HG03558 (cell line): ENCODE measurements at regions not wholly inside any gene's neighbourhood (a gene's known extent, or its start where the extent isn't known, plus 50 kb on each side); places are given as distances from the start of the nearest gene placed in this dataset.

Experiments
- ATAC-seq: cut with Tn5 transposase; IDR thresholded peaks from one replicate; pipeline ENCODE4 v1.9.1; 2021; ENCODE audit warnings: moderate number of reproducible peaks; ENCODE audit not compliant: unreplicated experiment; ENCODE audit errors: extremely low read depth

DNA sequence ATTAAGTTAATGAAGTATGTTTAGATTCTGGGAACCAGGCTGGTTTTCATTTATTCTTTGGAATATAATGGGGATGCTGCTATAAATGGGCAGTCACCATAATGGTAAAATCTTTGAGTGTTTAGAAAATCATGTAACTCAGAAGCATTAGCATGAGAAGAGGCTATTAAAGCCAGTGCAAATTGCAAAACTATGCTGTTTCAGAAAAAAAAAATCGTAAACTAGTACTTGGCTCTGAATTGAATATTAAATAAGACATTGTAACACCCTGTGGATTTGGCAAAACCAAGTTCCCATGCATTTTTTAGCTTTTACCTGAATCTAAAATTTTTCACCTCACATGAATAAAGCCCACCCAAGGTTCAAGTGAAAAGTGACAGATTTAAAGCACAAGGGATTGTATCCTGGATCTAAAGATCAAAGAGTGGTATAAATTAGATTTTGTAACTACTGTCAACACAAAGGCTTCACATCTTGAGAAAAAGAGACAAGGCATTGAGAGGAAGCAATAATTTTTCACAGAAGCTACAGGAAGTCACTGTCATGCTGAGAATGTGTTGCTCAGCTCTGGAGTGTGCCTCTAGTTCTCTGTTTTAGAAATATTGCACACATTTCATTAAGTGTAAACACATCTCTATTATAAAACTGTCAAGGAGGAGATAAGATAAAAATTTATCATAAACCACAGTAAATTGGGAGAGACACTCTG lies 142.2 kb downstream of the ABCA8 start:
- no peak for ATAC-seq

DNA sequence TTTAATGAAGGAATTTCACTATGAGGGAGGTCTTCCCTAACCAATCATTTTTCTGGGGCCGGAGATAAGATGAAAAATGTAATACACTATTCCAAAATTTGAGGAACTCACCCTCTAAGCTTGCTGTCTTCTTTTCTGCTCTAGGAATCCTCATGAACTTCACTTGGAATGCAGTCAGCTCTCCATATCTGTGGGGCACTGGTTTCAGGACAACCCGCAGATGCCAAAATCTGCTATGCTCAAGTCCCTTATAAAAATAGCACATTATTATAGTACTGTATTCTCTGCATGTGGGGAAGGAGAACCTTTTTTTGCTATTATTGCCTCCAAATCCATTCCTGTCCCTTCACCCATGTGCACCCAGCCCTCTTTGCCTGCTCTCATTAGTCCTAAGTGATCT lies 146.0 kb downstream of the ABCA8 start:
- no peak for ATAC-seq

DNA sequence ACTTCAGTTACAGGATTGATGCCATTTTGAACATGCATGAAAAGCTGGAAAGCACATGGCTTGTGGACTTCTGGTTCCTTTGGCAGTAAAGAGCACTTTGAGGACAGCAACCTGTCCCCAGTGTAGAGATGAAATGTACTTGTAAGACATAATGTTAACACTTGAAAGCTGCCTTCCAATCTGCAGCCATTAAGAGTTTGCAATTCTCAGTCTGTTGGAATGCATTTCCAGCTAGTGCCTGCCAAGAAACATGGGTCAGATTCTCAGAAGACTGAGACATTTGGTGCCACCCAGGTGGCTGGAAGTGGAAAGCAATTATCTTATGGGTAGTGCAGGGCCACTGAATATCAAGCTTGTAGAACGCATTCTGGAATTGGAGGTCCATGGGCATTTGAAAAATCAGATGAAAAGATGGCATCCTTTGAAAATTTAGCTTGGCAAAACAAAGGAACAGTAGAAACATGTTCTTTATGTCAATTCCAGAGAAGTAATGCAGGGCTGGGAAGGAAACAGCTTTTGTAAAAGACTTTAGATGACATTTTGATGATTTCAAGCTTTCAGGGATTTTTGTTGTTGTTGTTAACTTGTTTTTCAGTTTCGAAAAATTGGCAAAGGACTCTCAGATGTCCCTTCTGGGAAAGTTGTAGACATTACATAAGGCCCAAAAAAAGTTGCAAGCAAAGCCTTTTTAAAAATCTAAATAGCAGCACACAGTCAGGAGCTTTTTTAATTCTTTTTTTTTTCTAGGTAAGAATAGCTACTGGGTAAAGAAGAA lies 147.0 kb downstream of the ABCA8 start:
- ATAC-seq, result no peak

- ATAC-seq, result no peak
Measured at GRCh38 chr17:68805609-68806008, 149.6 kb downstream of the ABCA8 start.

GRCh38 chr17:68804777-68805520 lies 150.2 kb downstream of the ABCA8 start:
- no peak for ATAC-seq

GRCh38 chr17:68803164-68803929 lies 151.8 kb downstream of the ABCA8 start:
- ATAC-seq, result no peak

DNA sequence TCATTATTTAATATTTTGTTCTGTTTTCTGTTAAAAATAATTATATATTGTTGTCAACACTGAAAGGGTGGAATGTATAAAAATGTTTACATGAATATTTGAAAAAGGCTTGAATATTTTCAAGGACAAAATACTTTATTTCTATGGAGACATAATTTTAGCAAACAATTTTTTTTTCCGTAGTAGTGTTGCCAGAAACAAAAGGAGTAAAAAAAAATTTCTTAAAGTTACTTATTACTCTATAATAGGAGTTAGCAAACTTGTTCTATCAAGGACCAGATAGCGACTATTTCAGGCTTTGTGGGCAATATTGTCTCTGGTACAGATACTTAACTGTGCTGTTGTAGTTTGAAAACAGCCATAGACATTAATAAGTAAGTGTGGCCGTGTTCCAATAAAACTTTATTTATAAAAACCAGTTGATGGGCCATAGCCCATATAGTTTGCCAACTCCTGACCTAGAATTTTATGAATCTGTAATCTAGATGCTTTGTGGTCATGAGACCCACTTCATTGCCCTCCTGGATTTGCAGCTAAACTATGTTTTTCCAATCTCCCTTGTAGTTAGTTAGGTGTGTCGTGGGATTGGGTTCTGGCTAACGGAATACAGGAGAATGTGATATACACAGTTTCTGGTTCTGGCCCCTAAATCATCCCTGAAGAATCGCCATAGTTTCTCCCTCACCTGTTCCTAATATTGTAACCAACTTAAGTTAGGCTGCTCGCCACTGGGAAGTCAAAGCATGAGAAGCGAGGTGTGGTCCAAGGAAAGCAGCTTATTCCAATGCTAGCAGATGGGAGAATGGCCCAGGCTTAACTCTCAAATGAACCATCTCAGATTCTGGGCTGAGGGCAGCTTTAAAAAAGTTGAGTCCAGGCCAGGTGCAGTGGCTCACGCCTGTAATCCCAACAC lies 153.6 kb downstream of the ABCA8 start:
- ATAC-seq, result no peak

DNA sequence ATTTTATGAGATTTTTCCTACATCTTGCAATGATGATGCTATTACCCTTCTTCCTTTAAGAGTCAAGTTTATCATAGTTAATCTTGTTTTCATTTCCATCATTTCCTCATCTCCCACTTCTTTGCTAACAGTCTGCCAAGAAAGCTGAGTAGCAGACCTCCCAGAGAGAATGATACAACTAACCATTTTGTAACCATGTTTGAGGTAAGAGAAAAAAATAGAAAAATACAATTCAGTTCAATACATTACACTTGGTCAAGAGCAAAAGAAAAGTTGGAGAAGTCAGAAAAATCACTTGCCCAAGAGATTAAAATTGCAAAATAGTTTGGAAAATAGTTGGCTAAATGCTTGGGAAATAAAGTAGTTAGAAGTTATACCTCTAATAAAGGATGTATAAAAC lies 154.4 kb downstream of the ABCA8 start:
- no peak for ATAC-seq

DNA sequence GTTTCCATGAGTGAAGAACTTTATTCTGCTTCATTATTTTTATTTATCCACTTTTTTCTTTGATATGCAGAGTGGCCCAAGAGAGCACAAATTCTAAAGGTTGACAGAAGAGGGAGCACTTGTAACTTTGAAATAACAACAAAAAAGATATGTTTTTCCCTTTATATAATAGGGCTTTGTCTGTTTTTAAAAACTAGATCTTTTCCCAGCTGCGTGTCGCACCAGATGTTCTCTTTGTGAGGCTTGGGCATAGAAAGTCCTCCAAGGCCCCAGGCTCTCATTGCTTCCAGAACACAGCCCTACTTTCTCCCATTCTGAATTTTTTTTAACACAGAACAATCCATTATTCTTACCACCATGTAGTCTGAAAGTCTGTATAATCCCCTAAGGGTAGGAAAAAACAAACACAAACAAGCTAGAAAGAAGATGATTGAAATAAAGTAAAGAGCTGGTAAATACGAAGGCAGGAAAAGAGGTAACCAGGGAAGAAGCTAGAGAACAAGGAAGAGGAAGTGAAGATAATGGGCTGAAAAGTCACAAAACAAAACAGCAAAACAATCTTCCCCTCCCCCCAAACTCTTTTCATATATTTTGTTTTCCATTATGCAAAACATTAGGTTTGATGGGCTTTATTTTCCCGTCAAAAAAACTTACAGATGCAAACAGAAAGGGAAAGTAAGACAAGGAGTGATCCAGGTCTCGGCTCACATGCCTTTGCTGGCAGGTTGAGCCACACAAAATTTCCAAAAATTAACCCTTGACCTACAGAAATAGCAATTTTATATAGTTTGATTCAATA lies 160.4 kb downstream of the ABCA8 start:
- no peak for ATAC-seq

- no peak for ATAC-seq
Measured at GRCh38 chr17:68792873-68793272, 162.3 kb downstream of the ABCA8 start.

DNA sequence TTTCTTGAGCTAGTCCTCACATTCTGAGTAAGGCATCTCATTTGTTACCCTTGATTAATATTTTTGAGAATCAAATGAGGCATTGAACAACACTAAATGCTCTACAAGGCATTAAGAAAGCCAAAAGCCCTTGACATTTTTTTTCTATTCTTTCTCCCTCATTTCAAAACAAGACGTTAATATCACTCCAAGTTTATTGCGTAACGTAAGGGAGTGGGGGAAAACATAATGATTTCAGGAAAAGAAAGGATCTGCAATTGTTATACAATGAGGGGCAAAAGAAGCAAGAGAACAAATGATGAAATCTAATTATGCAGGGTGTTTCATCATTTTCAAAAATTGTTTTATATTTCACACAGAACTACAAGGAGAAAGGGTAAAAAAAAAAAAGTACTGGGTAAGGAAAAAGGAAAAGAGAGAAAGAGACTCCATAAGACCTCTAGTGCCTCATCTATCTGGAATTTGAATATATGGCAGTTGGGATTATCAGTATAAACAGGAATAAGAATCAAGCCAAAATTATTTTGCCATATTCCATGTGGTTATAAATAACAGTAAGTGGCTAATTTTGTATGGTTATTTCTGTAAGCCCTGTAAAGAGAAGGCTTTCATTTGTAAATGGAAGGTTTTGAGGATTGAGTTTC lies 163.0 kb downstream of the ABCA8 start:
- no peak for ATAC-seq

GRCh38 chr17:68790931-68791330 lies 164.3 kb downstream of the ABCA8 start:
- ATAC-seq, result no peak

- ATAC-seq, result no peak
Measured at GRCh38 chr17:68790492-68790891, 164.7 kb downstream of the ABCA8 start.

DNA sequence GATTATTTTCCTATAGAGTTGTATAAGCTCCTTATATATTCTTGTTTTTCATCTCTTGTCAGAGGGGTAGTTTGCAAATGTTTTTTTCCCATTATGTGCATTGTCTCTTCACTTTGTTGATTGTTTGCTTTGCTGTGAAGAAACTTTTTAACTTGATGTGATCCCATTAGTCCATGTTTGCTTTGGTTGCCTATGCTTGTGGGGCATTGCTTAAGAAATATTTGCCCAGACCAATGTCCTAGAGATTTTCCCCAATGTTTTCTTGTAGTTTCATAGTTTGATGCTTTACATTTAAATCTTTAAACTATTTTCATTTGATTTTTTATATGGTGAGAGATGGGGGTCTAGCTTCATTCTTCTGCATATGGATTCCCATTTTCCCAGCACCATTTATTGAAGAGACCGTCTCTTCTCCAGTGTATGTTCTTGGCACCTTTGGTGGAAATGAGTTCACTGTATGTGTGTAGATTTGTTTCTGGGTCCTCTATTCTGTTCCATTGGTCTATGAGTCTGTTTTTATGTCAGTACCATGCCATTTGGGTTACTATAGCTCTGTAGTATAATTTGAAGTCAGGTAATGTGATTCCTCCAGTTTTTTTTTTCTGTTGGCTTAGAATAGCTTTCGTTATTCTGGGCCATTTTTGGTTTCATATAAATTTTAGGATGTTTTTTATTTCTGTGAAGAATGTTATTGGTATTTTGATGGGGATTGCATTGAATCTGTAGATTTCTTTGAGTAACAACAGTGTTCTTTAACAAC lies 165.8 kb downstream of the ABCA8 start:
- ATAC-seq, result no peak

GRCh38 chr17:68785565-68786486 lies 169.4 kb downstream of the ABCA8 start:
- no peak for ATAC-seq

DNA sequence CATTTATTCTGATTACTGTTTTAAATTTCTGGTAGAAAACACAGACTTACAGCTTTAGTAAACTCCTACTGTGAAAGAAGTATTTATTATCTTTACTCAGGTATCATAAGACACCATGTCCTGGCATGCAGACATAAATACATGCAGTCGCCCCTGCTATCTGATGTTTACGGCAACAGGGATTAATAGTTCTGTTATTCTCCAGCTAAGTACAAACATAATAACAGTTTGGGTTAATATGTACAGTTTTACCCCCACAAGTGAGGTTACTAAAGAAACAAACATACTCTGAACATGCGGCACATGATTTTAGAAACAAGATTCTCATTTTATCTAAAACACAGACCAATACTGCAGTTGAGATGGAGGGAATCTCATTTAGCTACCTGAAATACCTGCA lies 170.8 kb downstream of the ABCA8 start:
- no peak for ATAC-seq
